Lower leg skin (tissue), 3 donors: ENCODE measurements at regions not wholly inside any gene's neighbourhood (a gene's known extent, or its start where the extent isn't known, plus 50 kb on each side); places are given as distances from the start of the nearest gene placed in this dataset.

ENCODE experiments used
- CTCF ChIP-seq, 3 donors: fragments of 450-650 bp; IDR thresholded peaks; one replicate each; pipeline ENCODE4 v1.5.1; 2016; ENCODE audit warnings: antibody characterized with exemption in 3 of 3, mild to moderate bottlenecking in 3 of 3, moderate library complexity in 2 of 3
- POLR2A ChIP-seq, 2 donors: fragments of 450-650 bp; IDR thresholded peaks; one replicate each; pipeline ENCODE4 v1.6.1; 2016 to 2017; ENCODE audit warnings: antibody characterized with exemption in 2 of 2, mild to moderate bottlenecking in 1 of 2, moderate library complexity in 1 of 2

- TF ChIP-seq CTCF (IDR thresholded peaks at IDR 0.05): no peak
- no peak for TF ChIP-seq POLR2A (IDR thresholded peaks at IDR 0.05)
Observed at GRCh38 chr6:94394822-94395221, 975.5 kb upstream of the EPHA7 start.
